ENCODE measurements at regions not wholly inside any gene's neighbourhood (a gene's known extent, or its start where the extent isn't known, plus 50 kb on each side); places are given as distances from the start of the nearest gene placed in this dataset.

DNA sequence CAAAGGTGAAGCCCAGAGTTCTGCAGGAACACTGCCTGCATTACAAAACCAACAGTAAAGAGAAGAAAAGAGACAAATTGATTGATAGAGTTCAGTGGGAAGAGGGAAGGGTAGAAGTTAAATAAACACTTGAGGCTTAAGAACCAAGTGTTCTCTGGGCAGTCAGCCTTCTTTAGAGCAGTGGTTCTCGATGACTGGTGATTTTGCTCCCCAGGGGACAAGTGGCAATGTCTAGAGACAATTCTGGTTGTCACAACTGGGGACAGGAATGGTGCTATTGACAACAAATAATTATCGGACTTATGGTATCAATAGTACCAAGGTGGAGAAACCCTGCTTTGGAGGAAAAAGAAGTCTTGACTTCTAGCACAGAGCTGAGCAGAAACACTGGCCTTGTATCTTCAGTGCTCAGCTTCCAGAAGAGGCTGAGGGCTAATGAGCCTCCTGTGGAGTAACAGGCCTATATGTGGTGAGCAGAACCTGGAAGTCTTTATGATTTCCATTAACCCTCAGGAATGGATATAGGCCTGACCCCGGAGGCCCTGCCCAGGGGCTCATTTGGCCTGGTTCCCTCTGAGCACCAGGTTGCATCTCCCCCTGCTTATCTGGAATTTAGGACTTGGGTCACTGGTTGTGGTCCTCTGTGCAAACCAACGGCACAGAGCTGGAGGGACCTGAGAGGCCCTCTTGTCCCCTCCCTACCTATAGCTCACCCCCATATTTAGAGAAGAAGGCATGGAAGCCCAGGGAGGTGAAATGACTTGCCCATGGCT, 204.6 kb upstream of the PWP1 start:
- TF ChIP-seq, protein P1, sequence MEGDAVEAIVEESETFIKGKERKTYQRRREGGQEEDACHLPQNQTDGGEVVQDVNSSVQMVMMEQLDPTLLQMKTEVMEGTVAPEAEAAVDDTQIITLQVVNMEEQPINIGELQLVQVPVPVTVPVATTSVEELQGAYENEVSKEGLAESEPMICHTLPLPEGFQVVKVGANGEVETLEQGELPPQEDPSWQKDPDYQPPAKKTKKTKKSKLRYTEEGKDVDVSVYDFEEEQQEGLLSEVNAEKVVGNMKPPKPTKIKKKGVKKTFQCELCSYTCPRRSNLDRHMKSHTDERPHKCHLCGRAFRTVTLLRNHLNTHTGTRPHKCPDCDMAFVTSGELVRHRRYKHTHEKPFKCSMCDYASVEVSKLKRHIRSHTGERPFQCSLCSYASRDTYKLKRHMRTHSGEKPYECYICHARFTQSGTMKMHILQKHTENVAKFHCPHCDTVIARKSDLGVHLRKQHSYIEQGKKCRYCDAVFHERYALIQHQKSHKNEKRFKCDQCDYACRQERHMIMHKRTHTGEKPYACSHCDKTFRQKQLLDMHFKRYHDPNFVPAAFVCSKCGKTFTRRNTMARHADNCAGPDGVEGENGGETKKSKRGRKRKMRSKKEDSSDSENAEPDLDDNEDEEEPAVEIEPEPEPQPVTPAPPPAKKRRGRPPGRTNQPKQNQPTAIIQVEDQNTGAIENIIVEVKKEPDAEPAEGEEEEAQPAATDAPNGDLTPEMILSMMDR (IDR thresholded peaks at IDR 0.05; ENCODE audit: insufficient read depth, low read length), result no peak
- DNase-seq (ENCODE audit: low read depth), result no peak
- no peak overlapping the region for H3K4me3 ChIP-seq (ENCODE audit: low read depth, low read length)

DNA sequence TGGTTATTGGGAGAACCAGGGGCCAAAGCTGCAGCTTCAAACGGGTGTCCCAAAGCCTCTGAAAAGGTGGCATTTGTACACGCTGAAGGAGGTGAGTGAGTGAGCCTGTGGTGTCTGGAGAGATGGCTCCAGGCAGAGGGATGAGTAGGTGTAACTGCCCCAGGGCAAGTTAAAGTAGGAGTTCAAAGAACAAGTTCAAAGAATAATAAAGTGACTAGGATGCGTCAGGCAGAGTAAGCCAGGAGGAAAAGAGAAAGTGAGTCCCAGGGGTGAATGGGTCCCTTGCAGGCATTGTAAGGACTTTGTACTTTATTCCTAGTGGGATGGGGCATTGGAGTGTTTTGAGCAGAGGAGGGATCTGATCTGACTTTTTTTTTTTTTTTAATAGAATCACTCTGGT, 201.4 kb upstream of the PWP1 start:
- H3K4me3 ChIP-seq (ENCODE audit: low read depth, low read length), result no peak overlapping the region
- DNase-seq (ENCODE audit: low read depth), result no peak
- TF ChIP-seq, protein P1 (IDR thresholded peaks at IDR 0.05; ENCODE audit: insufficient read depth, low read length), result no peak

DNA sequence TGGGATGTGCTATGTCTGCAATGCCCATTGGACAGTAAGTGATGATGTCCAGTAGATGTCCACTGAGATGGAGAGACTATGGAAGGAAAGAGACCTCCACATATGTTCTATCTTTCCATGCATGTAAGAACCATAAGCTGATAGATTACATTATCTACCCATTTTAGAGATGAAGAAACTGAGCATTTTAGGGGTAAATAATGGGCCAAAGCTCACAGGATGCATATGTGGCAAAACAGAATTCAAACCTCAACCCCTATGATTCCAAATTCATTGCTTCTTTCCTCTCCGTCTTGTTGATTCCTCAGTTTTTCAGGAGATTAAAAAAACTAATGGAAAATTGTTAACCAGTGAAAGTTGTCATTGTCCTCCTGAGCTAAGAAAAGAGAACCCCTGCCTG, 200.7 kb upstream of the PWP1 start:
- no peak overlapping the region for H3K4me3 ChIP-seq (ENCODE audit: low read depth, low read length)
- TF ChIP-seq, protein P1 (IDR thresholded peaks at IDR 0.05; ENCODE audit: insufficient read depth, low read length), result no peak
- DNase-seq (ENCODE audit: low read depth), result no peak

DNA sequence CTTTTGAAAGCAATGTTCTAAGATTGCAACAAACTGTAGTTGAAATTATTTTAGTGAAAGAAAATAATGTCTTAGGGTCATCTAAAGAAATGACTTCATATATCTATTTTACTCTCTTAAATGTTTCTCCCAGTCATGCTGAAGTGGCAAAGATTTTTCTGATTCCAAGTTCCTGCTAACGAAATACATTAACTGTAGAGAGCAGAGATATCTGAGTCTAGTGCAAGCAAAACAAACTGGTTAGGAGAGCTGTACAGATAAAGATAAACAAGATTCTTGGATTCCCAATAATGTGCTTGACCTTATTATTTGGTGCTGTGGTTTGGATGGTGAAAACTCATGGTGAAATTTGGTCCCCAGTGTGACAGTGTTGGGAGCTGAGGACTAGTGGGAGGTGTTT, 199.9 kb upstream of the PWP1 start:
- DNase-seq (ENCODE audit: low read depth), result no peak
- TF ChIP-seq, protein P1 (IDR thresholded peaks at IDR 0.05; ENCODE audit: insufficient read depth, low read length), result no peak
- H3K4me3 ChIP-seq (ENCODE audit: low read depth, low read length), result no peak overlapping the region

DNA sequence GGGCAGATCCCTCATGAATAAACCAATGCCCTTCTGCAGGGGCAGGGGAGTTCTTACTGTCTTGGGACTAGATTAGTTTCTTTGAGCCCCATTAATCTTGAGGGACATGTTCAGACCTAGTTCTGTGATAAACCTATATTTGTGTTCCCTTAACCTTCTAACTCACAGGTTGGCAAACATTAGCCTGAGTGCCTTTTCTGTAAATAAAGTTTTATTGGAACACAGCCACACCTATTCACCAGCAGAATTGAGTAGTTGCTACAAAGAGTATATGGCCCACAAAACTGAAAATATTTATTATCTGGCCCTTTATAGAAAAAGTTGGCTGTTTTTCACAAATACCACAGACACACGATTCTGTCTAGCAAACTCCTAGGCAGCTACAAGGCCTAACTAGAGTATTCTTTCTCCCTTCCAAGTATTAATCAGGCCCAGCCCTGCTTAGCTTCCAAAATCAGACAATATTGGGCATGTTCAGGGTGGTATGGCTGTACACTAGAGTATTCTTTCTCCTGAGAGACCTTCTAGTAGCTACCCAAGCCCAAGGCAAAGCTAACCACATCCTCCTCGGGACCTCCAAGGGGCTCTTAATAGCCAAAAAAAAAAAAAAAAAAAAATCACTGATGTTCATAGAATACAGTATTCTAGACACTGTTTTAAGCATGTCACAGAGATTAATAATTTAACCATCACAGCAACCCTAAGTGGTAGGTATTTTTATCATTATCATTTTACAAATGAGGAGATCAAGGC, 199.3 kb upstream of the PWP1 start:
- TF ChIP-seq, protein P1 (IDR thresholded peaks at IDR 0.05; ENCODE audit: insufficient read depth, low read length), result no peak
- H3K4me3 ChIP-seq (ENCODE audit: low read depth, low read length), result no peak overlapping the region
- no peak for DNase-seq (ENCODE audit: low read depth)

DNA sequence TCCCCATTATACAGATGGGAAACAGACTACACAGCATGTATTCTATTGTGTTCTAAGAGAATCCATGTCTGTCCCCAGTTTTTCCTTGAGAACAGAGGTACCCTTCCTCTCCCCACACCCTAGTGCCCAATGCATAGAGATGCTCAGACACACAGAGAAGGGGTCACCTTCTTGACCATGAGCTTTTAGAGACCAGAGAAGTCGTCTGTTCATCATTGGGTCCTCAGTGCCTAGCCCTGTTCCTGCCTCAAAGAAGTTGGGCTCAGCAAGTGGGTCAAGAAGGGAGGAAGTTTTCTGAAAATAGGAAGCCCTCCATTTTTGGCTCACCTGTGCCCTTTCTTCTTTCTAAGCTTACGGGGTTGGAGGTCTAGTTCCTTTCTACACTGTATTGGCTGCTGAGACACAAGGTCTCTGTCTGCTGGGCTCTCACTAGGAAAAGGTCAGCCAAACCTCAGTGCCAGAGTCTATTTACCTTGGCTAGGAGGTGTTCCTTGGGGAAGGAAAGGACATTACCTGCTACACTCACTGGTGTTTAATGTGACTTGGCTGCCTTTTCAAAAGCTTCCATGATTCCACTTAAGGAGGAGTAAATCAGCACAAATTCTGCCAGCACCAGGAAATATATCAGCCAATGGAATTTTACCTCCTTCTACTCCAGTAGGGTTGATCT, 198.5 kb upstream of the PWP1 start:
- no peak for DNase-seq (ENCODE audit: low read depth)
- TF ChIP-seq, protein P1 (IDR thresholded peaks at IDR 0.05; ENCODE audit: insufficient read depth, low read length), result no peak
- H3K4me3 ChIP-seq (ENCODE audit: low read depth, low read length), result no peak overlapping the region
